Fibroblast of lung (primary cell): ENCODE measurements at regions not wholly inside any gene's neighbourhood (a gene's known extent, or its start where the extent isn't known, plus 50 kb on each side); places are given as distances from the start of the nearest gene placed in this dataset.

ENCODE experiments used
- DNase-seq, 2 donors: peaks; one replicate each; pipeline versions ENCODE4 v3.0.0 to v3.0.0-alpha.2; 2010; ENCODE audit warnings: low read depth in 2 of 2
- H2AFZ ChIP-seq: 2 replicates; pipeline ENCODE4 v1.5.1; 2012; ENCODE audit warnings: low read length, control low read depth, inconsistent platforms
- H3K27ac ChIP-seq: 2 replicates; pipeline ENCODE4 v1.5.1; 2011; ENCODE audit warnings: low read length, control low read depth; ENCODE audit not compliant: insufficient read depth
- H3K27me3 ChIP-seq: 2 replicates; pipeline ENCODE4 v1.5.1; 2011; ENCODE audit warnings: mild to moderate bottlenecking, low read length; ENCODE audit not compliant: control insufficient read depth, insufficient read depth
- H3K36me3 ChIP-seq: 2 replicates; pipeline ENCODE4 v1.5.1; 2011; ENCODE audit warnings: low read length; ENCODE audit not compliant: control insufficient read depth, insufficient read depth
- H3K4me1 ChIP-seq: 2 replicates; pipeline ENCODE4 v1.5.1; 2011; ENCODE audit warnings: low read length; ENCODE audit not compliant: control insufficient read depth, insufficient read depth; ENCODE audit errors: extremely low read depth
- H3K4me2 ChIP-seq: 2 replicates; pipeline ENCODE4 v1.5.1; 2011; ENCODE audit warnings: low read length, control low read depth; ENCODE audit not compliant: insufficient read depth; ENCODE audit errors: extremely low read depth
- H3K4me3 ChIP-seq, 4 experiments: fragments of 200-600 bp in 1 of 4; sonication (generic) in 1 of 4; replicated peaks in 1 of 4; 2 replicates each; pipeline ENCODE4 v1.5.1; 2011 to 2016; ENCODE audit warnings: low read length in 4 of 4, low read depth in 3 of 4, mild to moderate bottlenecking in 3 of 4, control low read depth in 2 of 4, inconsistent platforms in 1 of 4, mixed read lengths in 1 of 4; ENCODE audit not compliant: insufficient read depth in 1 of 4; ENCODE audit errors: control extremely low read depth in 1 of 4
- H3K79me2 ChIP-seq: 2 replicates; pipeline ENCODE4 v1.5.1; 2012; ENCODE audit warnings: mild to moderate bottlenecking, low read length, inconsistent platforms; ENCODE audit not compliant: control insufficient read depth, insufficient read depth
- H3K9ac ChIP-seq: 2 replicates; pipeline ENCODE4 v1.5.1; 2011; ENCODE audit warnings: mild to moderate bottlenecking, low read length, control low read depth; ENCODE audit not compliant: insufficient read depth
- H3K9me3 ChIP-seq: 2 replicates; pipeline ENCODE4 v1.5.1; 2012; ENCODE audit warnings: low read depth, low read length; ENCODE audit not compliant: control insufficient read depth, insufficient read depth
- H4K20me1 ChIP-seq: 2 replicates; pipeline ENCODE4 v1.5.1; 2011; ENCODE audit warnings: low read length; ENCODE audit not compliant: control insufficient read depth, insufficient read depth; ENCODE audit errors: extremely low read depth
- CTCF ChIP-seq, 2 donors: IDR thresholded peaks in 1 of 2; conservative IDR thresholded peaks in 1 of 2; 1 replicate in 1 of 2; 2 replicates in 1 of 2; pipeline ENCODE4 v1.5.1; 2011 to 2012; ENCODE audit warnings: low read length in 2 of 2, control low read depth in 1 of 2, inconsistent platforms in 1 of 2, low read depth in 1 of 2, mild to moderate bottlenecking in 1 of 2
- EZH2 ChIP-seq: IDR thresholded peaks from 2 replicates; pipeline ENCODE4 v1.5.1; 2012; ENCODE audit warnings: low read length, control low read depth, mild to moderate bottlenecking; ENCODE audit errors: missing control alignments

GRCh38 chr5:173782671-173783101, 105.5 kb upstream of the CPEB4 start:
- peak overlapping the region; percentile 66 for H3K27ac ChIP-seq
- no peak overlapping the region for H3K9ac ChIP-seq
- no peak overlapping the region for H3K4me3 ChIP-seq
- H3K4me1 ChIP-seq = peaks cover 4% of the 10 kb centered on the region
- no peaks in the 10 kb centered on the region for H3K79me2 ChIP-seq
- H3K9me3 ChIP-seq = no peaks in the 10 kb centered on the region
- no peaks in the 10 kb centered on the region for H3K27me3 ChIP-seq
- no peaks in the 10 kb centered on the region for H3K36me3 ChIP-seq
- no peak for DNase-seq
- H2AFZ ChIP-seq = no peak overlapping the region
- no peaks in the 10 kb centered on the region for H4K20me1 ChIP-seq
- H3K4me2 ChIP-seq = no peak overlapping the region
- TF ChIP-seq CTCF (conservative IDR thresholded peaks at IDR 0.05 in 1 of 2, IDR thresholded peaks at IDR 0.05 in 1 of 2; ENCODE audit: low read depth in 1 of 2, low read length in 2 of 2) (no peak), EZH2 (no peak)

GRCh38 chr5:173783371-173783770, 104.8 kb upstream of the CPEB4 start:
- no peak overlapping the region for H2AFZ ChIP-seq
- H3K36me3 ChIP-seq = no peaks in the 10 kb centered on the region
- no peaks in the 10 kb centered on the region for H3K9me3 ChIP-seq
- DNase-seq = no peak
- H3K27ac ChIP-seq = no peak overlapping the region
- no peak overlapping the region for H3K9ac ChIP-seq
- TF ChIP-seq EZH2 = no peak
- no peaks in the 10 kb centered on the region for H3K79me2 ChIP-seq
- no peak overlapping the region for H3K4me2 ChIP-seq
- H3K4me3 ChIP-seq = no peak overlapping the region
- H3K27me3 ChIP-seq = no peaks in the 10 kb centered on the region
- no peaks in the 10 kb centered on the region for H4K20me1 ChIP-seq
- H3K4me1 ChIP-seq = peaks cover 4% of the 10 kb centered on the region

GRCh38 chr5:173785400-173785799, 102.7 kb upstream of the CPEB4 start:
- no peak for DNase-seq
- no peak overlapping the region for H3K4me3 ChIP-seq
- H3K4me1 ChIP-seq = peaks cover 4% of the 10 kb centered on the region
- H3K79me2 ChIP-seq = no peaks in the 10 kb centered on the region
- no peaks in the 10 kb centered on the region for H3K9me3 ChIP-seq
- no peak overlapping the region for H2AFZ ChIP-seq
- no peaks in the 10 kb centered on the region for H3K27me3 ChIP-seq
- TF ChIP-seq EZH2 = no peak
- TF ChIP-seq CTCF (conservative IDR thresholded peaks at IDR 0.05 in 1 of 2, IDR thresholded peaks at IDR 0.05 in 1 of 2; ENCODE audit: low read depth in 1 of 2, low read length in 2 of 2) = no peak
- H3K9ac ChIP-seq = no peak overlapping the region
- no peaks in the 10 kb centered on the region for H3K36me3 ChIP-seq
- H4K20me1 ChIP-seq = no peaks in the 10 kb centered on the region
- no peak overlapping the region for H3K27ac ChIP-seq
- no peak overlapping the region for H3K4me2 ChIP-seq
